ENCODE measurements at regions not wholly inside any gene's neighbourhood (a gene's known extent, or its start where the extent isn't known, plus 50 kb on each side); places are given as distances from the start of the nearest gene placed in this dataset.

- TF ChIP-seq, protein P1, sequence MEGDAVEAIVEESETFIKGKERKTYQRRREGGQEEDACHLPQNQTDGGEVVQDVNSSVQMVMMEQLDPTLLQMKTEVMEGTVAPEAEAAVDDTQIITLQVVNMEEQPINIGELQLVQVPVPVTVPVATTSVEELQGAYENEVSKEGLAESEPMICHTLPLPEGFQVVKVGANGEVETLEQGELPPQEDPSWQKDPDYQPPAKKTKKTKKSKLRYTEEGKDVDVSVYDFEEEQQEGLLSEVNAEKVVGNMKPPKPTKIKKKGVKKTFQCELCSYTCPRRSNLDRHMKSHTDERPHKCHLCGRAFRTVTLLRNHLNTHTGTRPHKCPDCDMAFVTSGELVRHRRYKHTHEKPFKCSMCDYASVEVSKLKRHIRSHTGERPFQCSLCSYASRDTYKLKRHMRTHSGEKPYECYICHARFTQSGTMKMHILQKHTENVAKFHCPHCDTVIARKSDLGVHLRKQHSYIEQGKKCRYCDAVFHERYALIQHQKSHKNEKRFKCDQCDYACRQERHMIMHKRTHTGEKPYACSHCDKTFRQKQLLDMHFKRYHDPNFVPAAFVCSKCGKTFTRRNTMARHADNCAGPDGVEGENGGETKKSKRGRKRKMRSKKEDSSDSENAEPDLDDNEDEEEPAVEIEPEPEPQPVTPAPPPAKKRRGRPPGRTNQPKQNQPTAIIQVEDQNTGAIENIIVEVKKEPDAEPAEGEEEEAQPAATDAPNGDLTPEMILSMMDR (IDR thresholded peaks at IDR 0.05): no peak
- TF ChIP-seq POLR2A (IDR thresholded peaks at IDR 0.05): no peak
Observed at GRCh38 chr12:116476227-116476822, 82.9 kb upstream of the MAP1LC3B2 start.

Measured in lower leg skin (tissue), 3 donors.